Stimulated activated CD4-positive, alpha-beta T cell treated with anti-CD3 and anti-CD28 coated beads, Interleukin-4, amount 100 ng/mL, for 1 hour (primary cell): ENCODE measurements at regions not wholly inside any gene's neighbourhood (a gene's known extent, or its start where the extent isn't known, plus 50 kb on each side); places are given as distances from the start of the nearest gene placed in this dataset.

Experiments
- DNase-seq: peaks from one replicate; pipeline ENCODE4 v3.0.0-alpha.2; 2020

- no peak for DNase-seq
Observed at GRCh38 chr3:104610730-104611652, 755.7 kb upstream of the ALCAM start.

- DNase-seq: no peak
Observed at GRCh38 chr3:104612218-104612617, 754.5 kb upstream of the ALCAM start.

- DNase-seq: no peak
Observed at GRCh38 chr3:104614564-104614963, 752.1 kb upstream of the ALCAM start.

GRCh38 chr3:104628185-104628789 is 738.4 kb upstream of the ALCAM start:
- no peak for DNase-seq

- DNase-seq: no peak
Observed at GRCh38 chr3:104629038-104629437, 737.7 kb upstream of the ALCAM start.

GRCh38 chr3:104631254-104631653 is 735.5 kb upstream of the ALCAM start:
- no peak for DNase-seq

GRCh38 chr3:104632521-104632920 is 734.2 kb upstream of the ALCAM start:
- DNase-seq: no peak

GRCh38 chr3:104632947-104633346 is 733.8 kb upstream of the ALCAM start:
- DNase-seq: no peak

GRCh38 chr3:104635872-104636580 is 730.7 kb upstream of the ALCAM start:
- DNase-seq: no peak

GRCh38 chr3:104642827-104643226 is 723.9 kb upstream of the ALCAM start:
- no peak for DNase-seq

- DNase-seq: no peak
Observed at GRCh38 chr3:104646196-104646595, 720.5 kb upstream of the ALCAM start.

- no peak for DNase-seq
Observed at GRCh38 chr3:104648823-104649222, 717.9 kb upstream of the ALCAM start.

GRCh38 chr3:104669083-104669482 is 697.6 kb upstream of the ALCAM start:
- no peak for DNase-seq

- no peak for DNase-seq
Observed at GRCh38 chr3:104672331-104672730, 694.4 kb upstream of the ALCAM start.

GRCh38 chr3:104673981-104674380 is 692.7 kb upstream of the ALCAM start:
- no peak for DNase-seq

GRCh38 chr3:104676241-104676640 is 690.5 kb upstream of the ALCAM start:
- no peak for DNase-seq

- DNase-seq: no peak
Observed at GRCh38 chr3:104677932-104678331, 688.8 kb upstream of the ALCAM start.

- DNase-seq: no peak
Observed at GRCh38 chr3:104685492-104685891, 681.2 kb upstream of the ALCAM start.

- no peak for DNase-seq
Observed at GRCh38 chr3:104687362-104687761, 679.3 kb upstream of the ALCAM start.

- DNase-seq: no peak
Observed at GRCh38 chr3:104696470-104696869, 670.2 kb upstream of the ALCAM start.

GRCh38 chr3:104711406-104711805 is 655.3 kb upstream of the ALCAM start:
- no peak for DNase-seq

- DNase-seq: no peak
Observed at GRCh38 chr3:104715972-104716371, 650.7 kb upstream of the ALCAM start.

GRCh38 chr3:104717828-104718196 is 648.9 kb upstream of the ALCAM start:
- no peak for DNase-seq

- DNase-seq: no peak
Observed at GRCh38 chr3:104723000-104723399, 643.7 kb upstream of the ALCAM start.
